Activated CD8-positive, alpha-beta T cell treated with anti-CD3 and anti-CD28 coated beads for 36 hours (primary cell): ENCODE measurements at regions not wholly inside any gene's neighbourhood (a gene's known extent, or its start where the extent isn't known, plus 50 kb on each side); places are given as distances from the start of the nearest gene placed in this dataset.

Experiments
- ATAC-seq: fragments of 200-7000 bp; cut with Tn5 transposase; one replicate; pipeline ENCODE4 v1.10.0; 2021; ENCODE audit warnings: mild to moderate bottlenecking, moderate library complexity
- CTCF ChIA-PET: fragments of 350-600 bp; sonication (Branson Sonifier 250); formaldehyde crosslinking; loops from one replicate; lab custom pipeline; 2021; ENCODE audit warnings: antibody characterized with exemption; lab: Charles Lee
- POLR2A ChIA-PET: fragments of 350-600 bp; sonication (Branson Sonifier 250); formaldehyde crosslinking; loops from one replicate; lab custom pipeline; 2021; ENCODE audit warnings: antibody characterized with exemption; lab: Charles Lee
- DNase-seq: peaks from one replicate; pipeline ENCODE4 v3.0.0-alpha.2; 2020
- H3K27ac Mint-ChIP-seq: one replicate; pipeline ENCODE4 v1.8.0; 2021; ENCODE audit warnings: mild to moderate bottlenecking, mixed read lengths
- H3K27me3 Mint-ChIP-seq: one replicate; pipeline ENCODE4 v1.8.0; 2021; ENCODE audit warnings: mixed read lengths
- H3K36me3 Mint-ChIP-seq: one replicate; pipeline ENCODE4 v1.8.0; 2021; ENCODE audit warnings: low read depth, mixed read lengths
- H3K4me1 Mint-ChIP-seq: one replicate; pipeline ENCODE4 v1.8.0; 2021; ENCODE audit warnings: low read depth, mixed read lengths
- H3K4me3 Mint-ChIP-seq: one replicate; pipeline ENCODE4 v1.8.0; 2021; ENCODE audit warnings: mild to moderate bottlenecking, moderate library complexity, mixed read lengths
- H3K9me3 Mint-ChIP-seq: one replicate; pipeline ENCODE4 v1.8.0; 2021; ENCODE audit warnings: mixed read lengths
- intact Hi-C: fragments of 100-400 bp; cut with micrococcal nuclease; formaldehyde crosslinking; loops from one replicate; pipeline ENCODE4 v1.10.0; 2022
- TF ChIP-seq, protein P1 (sequence below): fragments of 200-600 bp; IDR thresholded peaks from one replicate; pipeline ENCODE4 v1.8.0; 2022; ENCODE audit warnings: antibody characterized with exemption, mild to moderate bottlenecking

DNA sequence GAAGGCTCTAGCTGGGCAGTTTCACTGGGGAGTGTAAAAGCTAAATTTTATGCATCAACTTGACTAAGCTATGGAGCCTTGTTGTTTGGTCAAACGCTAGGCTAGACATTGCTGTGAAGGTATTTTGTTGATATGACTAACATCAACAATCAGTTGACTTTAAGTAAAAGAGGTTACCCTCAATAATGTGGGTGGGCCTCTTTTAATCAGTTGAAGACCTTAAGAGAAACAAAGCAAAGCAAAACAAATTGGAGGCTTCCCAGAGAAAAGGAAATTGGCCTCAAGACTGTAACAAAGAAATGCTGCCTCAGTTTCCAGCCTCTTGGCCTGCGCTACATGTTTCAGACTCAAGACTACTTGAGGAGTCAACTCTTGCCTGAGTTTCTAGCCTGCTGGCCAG, 50.0 kb upstream of the TSC22D1 start:
- no peak for ATAC-seq
- intact Hi-C loops, result no loop called here
- H3K27ac Mint-ChIP-seq, result no peak overlapping the region
- H3K27me3 Mint-ChIP-seq, result peaks cover 16% of the 10 kb centered on the region
- H3K4me3 Mint-ChIP-seq, result no peak overlapping the region
- ChIA-PET POLR2A (no interaction called here), CTCF (no interaction called here)
- DNase-seq, result no peak
- TF ChIP-seq, protein P1, sequence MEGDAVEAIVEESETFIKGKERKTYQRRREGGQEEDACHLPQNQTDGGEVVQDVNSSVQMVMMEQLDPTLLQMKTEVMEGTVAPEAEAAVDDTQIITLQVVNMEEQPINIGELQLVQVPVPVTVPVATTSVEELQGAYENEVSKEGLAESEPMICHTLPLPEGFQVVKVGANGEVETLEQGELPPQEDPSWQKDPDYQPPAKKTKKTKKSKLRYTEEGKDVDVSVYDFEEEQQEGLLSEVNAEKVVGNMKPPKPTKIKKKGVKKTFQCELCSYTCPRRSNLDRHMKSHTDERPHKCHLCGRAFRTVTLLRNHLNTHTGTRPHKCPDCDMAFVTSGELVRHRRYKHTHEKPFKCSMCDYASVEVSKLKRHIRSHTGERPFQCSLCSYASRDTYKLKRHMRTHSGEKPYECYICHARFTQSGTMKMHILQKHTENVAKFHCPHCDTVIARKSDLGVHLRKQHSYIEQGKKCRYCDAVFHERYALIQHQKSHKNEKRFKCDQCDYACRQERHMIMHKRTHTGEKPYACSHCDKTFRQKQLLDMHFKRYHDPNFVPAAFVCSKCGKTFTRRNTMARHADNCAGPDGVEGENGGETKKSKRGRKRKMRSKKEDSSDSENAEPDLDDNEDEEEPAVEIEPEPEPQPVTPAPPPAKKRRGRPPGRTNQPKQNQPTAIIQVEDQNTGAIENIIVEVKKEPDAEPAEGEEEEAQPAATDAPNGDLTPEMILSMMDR, result no peak
- H3K36me3 Mint-ChIP-seq, result no peaks in the 10 kb centered on the region
- H3K4me1 Mint-ChIP-seq, result no peaks in the 10 kb centered on the region
- no peaks in the 10 kb centered on the region for H3K9me3 Mint-ChIP-seq
